Activated CD4-positive, alpha-beta T cell treated with anti-CD3 and anti-CD28 coated beads for 48 hours (primary cell): ENCODE measurements at regions not wholly inside any gene's neighbourhood (a gene's known extent, or its start where the extent isn't known, plus 50 kb on each side); places are given as distances from the start of the nearest gene placed in this dataset.

Source experiments
- DNase-seq: peaks from one replicate; pipeline ENCODE4 v3.0.0-alpha.2; 2020

DNA sequence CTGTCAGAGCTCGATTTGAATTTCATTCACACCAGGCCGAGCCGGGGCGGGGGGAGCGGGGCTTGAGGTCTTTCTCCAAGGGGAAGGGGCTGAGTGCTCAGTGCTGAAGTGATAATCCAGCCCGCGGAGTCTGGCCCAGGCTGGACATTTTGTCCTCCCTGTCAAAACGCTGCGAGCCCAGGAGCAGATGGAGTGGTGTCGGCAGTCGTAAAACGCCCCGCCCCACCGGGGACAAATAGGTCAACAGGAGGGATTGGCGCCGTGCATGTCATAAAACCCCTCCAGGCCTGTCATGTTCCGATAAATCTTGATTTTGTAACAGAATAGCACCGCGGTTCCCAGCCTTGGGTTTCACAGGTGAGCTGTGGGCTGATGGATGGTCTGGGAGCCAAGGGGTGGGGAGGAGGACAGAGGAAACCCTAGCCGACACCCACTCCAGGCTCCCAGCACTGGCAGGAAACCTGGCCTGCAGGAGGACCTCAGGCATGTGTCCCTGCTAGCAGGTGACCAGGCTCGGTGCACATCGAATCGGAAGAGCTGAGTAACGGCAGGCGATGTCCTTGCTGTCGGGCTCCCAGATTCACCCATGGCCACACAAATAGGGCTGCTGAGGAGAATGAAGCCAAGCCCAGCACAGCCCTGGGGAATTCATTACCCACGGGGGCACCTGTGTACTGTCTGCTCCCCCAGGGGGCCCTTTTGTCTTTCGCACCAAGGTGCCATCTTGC lies 341.4 kb downstream of the FOXL1 start:
- no peak for DNase-seq

DNA sequence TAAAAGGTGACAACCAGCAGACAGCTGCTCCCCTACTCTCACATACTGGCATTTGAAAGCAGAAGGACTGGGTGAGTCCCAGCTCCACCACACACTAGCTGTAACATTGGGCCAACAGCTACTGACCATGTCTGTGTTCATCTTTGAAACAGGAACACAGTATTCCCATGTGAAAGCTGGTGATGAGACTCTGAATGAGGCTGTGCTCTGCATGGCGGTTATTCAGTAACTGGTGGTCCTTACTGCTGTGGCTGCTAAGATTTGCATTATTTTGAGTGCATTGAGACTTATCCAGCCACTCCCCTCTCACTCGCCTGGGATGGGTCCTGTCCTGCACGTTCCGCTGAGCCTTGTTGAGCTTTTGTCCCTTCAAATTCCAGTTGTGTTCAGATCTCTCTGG lies 342.9 kb downstream of the FOXL1 start:
- DNase-seq = no peak

DNA sequence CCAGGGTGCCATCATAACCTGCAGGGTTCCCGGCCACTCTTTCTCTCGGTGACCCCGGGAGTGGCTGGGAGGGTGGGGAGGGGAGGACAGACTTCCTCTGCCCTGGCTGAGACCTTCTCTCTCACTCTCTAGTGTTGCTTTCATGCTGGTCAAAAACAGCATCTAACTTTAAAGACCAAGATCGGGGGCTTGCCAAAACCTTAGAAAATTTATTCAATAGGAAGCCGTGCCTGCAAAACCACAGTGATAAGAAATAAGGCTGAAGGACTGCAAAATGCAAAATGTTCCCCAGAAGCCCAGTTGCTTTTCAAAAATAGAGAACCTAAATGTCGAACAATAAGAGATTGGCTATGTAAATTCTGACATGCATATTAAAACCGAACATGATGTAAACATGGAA lies 344.0 kb downstream of the FOXL1 start:
- no peak for DNase-seq

DNA sequence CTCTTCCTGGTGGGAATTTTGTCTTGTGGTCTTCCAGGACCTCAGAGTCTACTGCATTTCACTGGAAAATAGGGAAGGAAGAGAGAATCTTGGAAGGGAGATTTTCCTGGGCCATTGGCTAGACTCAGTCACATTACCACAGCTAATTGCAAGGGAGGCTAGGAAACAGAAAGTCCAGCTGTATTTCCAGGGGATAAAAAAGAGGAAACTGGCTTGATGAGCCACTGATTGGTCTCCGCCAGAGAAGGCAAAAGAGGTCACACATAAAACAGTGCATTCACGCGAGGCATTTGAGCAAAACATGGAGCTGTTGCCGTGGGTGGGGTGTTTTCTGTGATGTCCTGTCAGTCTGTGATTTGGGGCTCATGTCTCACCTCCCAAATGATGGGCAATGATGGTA lies 345.3 kb downstream of the FOXL1 start:
- DNase-seq = no peak

DNA sequence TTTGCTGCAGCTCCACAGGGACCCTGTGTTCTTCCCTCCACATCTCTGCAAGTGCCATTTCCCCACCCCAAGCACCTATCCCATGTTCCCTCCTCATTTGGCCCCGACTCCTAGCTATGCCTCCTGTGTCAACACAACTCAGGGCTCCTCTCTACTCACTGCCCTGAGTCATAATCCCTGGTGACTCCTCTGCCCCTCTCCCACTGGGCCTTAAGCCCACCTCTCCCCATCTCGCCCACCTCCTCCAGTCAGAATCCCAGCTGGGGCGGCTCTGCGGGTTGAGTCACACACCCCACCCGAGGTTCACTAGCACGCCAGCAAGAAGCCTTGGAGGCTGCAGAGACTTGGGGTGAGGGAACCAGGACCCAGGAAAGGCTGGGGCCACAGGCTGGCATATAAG lies 346.2 kb downstream of the FOXL1 start:
- no peak for DNase-seq

DNA sequence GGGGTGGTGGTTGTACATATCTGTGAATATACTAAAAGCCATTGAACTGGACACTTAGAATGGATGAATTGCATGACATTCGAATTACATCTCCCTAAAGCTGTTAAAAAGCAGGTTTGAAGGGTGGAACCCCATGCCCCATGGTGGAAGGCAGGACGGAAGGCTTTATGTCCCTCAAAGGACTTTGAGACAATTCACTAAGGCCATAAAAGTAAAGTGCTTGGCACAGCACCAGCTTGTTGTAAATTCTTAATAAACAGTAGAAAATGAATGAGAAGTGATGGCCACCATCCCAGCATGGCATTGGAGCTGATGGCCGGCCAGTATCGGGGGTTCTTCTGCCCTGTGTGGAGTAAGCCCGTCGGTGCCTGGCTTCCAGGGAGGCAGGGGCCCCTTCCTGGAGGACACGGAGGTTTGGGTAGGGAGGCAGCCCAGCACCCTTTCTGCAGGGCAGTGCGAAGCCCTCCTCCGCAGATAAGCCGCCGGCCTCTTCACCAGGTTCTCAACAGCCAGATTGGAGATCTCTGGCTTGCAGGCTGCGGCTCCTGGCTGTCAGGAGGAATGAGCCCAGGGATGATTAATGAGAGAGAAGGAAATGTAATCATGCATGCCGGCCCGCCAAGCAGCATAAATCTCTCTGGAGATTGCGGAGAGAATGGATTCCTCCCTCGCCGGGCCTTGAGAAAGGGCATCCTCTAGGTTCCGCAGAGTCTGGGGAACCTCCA lies 346.9 kb downstream of the FOXL1 start:
- DNase-seq = no peak

DNA sequence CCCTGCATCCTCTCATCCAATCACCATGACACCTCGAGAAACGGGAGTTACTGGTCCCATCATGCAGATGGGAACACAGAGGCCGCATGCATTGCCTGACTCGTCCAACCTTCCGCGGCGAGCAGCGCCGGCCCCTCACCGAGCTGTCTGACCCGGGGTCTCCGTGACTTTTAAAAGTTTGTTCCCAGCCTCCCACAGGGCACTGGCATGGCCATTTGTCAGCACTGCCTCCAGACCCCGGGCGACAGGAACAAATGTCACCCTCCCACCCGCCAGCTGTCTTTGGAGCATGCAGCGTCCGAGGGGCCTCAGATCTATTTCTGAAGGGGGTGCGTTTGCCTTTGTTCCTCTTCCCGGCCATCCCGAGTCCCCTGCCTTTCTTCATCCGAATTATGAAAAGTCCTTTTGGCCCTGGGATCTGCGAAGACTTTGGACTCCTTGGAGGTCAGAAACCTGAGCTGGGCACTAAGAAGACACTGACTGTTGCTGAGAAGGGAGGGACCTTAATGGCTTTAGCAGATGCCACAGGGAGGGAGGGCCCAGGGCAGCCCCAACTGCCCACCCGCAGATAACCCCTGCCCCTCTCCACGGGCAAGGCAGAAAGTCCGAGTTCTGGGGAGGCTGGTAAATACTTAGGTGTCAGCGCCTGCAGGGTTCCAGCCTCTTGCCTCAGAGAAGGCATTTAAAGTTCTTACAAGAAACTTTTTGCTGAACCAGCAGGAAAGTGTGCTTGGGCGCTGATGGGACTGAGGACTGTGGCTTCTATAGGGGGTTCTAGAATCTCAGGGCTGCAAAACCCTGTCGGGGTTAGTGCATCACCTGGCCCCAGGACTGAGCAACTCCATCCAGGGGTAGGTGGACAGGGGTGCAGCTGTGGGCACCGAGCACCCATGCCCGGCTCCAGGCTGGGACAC lies 348.1 kb downstream of the FOXL1 start:
- no peak for DNase-seq

DNA sequence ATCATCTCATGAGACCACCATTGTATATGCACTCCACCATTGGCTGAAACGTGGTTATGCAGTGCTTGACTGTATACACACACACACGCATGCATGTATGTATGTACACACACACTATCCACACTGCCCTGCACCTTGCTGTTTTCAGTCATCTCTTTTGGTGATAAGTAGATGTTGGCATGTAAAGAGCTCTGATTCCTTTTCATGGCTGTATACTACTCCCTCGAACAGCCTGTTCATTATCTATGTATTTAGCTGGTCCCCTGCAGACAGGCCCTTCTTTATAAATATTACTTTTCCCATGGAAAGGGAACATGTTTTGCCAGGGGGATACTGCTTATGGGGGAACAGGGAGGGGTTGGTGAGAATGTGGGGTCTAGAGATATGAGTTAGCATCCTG lies 349.4 kb downstream of the FOXL1 start:
- no peak for DNase-seq

DNA sequence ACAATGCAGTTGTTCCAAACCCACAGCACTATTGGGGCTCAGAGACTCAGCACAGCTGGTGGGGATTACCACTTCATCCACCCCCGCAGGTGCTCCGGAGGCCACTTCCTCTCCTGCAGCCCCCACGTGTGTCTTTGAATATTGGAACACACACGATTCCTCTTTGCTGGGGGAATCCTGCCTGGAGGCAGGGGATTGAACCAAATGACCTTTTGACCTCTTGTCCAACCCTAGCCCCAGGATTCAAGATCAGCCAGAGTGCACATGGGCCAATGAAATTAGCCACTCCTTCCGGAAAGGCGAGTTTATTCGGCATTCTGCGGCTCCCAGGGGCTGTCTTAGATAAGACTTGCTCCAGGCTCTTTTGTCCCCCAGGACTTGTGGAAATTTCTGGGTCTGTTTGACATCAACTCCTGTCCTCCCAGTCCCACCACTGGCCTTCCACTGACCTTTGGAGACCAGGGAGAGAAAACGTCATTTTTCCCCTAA lies 350.2 kb downstream of the FOXL1 start:
- DNase-seq = no peak

DNA sequence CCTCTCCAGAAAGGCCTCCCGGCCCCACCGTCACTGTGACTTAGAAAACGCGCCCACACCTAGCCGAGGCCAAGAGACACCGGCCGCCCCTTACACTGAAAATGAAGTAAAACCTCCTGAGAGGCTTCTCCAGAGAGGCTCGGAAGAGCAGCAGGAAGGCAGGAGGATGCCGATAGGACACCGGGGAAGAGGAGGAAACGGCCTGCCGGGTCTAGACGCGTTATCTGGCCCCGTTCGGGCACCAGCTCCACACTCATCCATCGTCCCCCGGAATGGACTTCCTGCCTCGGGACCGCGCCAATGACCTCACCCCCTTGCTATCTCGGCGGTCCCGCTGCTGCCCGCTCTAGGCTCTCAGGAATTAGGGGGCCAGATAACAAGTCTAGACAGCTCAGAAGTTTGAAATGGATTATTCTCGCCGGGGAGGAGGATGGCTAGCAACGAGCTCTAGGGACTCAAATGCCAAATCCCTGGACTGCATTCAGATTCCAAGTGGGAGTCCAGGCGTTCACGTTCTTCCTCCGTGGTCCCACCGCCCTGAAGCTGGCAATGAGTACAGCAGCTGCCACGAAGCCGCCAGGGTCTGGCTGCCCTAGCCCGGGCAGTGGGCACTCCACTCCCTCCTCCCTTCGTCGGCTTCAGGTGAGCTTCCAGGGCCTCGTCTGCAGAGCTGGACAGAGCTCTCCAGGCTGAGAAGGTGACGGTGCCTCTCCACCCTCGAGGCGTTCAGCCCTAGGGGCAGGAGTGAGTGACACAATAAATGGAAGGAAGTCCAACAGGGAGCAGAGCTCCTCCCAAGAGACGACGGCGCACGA lies 350.9 kb downstream of the FOXL1 start:
- DNase-seq = no peak

DNA sequence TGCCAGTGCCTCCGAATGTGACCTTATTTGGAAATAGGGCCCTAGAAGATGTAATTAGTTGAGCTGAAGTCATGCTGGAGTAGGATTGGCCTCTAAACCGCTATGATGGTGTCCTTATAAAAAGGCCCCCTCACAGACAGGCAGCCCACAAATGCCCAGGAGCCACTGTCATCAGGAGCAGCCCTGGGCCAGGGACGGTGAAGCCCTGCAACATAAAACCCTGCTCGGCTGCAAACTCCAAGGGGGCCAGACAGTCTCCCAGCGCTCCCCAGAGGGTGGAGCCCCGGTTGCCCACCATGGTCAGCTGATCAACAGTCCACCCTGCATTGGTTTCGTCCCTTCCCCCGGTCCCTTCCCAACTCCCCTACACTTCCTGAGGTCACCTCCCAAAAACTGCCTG lies 351.7 kb downstream of the FOXL1 start:
- no peak for DNase-seq

DNA sequence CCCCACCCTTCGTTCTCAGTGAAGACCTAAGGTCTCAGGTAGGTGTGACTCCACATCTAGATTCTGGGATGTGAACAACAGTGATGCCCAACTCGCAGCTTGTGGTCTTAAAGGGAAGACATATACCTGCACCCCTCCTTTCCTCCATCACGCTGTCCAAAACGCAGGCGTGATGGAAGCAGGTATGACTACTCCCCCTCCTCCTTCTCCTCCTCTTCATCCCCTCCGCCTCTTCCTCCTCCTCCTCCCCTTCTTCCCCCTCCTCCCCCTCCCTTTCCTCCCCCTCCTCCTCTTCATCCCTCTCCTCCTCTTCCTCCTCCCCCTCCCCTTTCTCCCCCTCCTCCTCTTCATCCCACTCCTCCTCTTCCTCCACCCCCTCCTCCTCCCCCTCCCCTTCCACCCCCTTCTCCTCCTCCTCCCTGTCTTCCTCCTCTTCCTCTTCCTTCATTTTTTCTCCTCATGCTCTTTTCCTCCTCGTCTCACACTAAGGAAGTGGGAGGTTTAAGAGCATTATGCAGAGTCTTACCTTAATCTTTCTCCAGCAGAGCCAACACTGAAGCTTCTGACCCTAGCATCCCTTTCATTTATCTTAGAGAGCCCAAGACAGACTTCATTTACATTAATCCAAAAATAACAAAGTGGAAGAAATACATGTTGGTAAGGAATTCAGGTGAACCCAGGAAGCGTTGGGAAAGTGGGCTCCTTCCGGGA lies 352.5 kb downstream of the FOXL1 start:
- no peak for DNase-seq

DNA sequence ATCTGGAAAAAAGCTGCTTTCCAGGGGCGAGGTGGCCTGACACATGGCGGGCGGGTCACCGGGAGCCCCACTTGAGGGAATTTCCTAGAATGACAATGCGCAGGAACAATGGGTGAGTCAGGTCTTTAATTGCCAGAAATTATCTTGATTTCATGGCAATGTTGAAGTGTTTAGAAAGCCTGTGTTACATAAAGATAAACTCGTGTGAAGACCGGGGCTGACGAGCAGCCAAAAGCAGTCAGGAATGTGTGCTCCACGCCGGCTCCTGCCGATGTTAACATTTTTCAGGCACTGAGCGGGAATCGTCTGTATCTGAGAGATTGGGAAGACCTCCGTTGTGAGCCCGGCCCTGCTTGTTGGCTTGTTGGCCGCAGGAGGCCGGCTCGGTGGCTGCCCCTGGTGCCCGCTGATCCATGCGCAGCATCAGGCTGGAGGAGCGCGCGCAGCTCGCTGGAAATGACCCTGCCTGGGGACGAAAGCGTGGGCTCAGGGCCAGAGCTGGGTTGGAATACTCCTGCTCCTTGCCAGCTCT lies 353.1 kb downstream of the FOXL1 start:
- DNase-seq = no peak

DNA sequence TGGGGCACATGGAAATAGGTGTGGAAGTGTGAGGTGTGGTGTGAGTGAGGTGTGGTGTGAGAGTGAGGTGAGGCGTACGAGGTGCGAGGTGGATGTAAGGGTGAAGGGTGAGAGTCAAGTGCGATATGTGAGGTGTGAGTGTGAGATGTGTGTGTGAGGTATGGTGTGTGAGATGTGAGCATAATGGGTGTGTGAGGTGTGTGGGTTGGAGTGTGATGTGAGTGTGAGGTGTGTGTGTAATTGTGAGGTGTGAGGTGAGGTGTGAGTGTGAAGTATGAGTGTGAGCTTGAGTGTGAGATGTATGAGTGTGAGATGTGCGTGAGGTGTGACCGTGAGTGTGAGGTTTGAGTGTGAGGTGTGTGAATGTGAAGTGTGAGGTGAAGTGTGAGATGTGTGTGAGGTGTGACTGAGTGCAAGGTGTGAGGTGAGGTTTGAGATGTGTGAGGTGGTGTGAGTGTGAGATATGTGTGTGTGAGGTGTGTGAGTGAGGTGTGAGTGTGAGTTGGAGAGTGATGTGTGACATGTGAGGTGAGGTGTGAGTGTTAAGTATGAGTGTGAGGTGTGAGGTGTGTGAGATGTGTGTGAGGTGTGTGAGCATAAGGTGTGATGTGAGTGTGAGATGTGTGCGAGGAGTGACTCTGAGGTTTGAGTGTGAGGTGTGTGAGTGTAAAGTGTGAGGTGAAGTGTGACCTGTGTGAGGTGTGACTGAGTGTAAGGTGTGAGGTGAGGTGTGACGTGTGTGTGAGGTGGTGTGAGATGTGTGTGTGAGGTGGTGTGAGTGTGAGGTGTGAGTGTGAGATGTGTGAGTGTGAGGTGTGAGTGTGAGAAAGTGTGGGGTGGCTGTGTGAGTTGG lies 354.0 kb downstream of the FOXL1 start:
- DNase-seq = no peak

DNA sequence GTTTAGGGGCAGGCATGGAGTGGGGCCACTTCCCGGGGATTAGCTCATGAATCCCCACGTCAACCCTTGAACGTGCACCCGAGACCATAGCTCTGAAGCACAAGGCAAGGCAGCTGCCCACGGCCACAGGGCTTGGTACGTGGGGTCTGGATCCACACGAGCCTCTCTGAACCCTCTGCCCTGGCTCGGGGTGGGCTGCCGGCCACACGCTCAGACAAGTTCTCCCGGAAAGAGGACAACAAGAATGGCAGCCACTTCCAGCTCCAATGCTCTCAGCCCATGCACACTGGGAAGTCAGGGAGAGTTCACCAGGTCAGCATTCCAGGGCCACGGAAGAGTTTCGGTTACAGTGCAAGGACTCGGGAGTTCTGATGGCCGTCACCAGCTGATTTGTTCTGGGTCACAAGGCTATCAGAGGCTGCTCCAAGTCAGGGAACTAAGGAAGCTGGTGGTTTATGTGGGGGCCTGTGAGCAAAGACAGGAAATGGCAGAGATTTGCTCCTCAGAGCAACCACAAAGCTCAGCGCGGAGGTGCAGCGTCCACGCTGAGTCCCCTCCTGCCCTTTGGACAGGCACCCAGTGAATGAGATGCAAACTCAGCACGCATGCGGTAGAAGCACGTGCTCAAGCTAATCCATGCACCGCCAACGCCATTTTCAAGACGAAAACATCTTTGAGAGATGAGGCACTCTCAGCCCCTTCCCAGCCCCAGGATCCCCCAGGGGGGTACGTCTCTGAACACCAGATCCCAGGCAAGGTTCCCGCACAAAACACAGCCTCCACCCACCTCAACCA lies 356.4 kb downstream of the FOXL1 start:
- DNase-seq = no peak

DNA sequence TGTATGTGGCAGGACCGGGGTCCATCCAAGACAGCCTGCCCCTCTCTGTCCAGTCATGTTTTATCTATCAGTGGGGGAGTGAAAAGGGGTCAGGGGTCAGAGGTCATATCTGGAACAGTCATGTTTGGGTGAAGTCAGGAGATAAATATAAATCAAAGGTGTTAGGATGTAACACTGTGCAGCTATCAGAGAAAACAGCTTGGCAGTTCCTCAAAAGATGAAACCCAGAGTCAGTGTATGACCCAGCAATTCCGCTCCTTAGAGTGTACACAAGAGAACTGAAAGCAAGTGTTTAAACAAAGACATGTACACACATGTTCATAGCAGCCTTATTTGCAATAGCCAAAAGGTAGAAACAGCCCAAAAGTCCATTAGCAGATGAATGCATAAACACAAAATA lies 361.3 kb downstream of the FOXL1 start:
- DNase-seq = no peak

DNA sequence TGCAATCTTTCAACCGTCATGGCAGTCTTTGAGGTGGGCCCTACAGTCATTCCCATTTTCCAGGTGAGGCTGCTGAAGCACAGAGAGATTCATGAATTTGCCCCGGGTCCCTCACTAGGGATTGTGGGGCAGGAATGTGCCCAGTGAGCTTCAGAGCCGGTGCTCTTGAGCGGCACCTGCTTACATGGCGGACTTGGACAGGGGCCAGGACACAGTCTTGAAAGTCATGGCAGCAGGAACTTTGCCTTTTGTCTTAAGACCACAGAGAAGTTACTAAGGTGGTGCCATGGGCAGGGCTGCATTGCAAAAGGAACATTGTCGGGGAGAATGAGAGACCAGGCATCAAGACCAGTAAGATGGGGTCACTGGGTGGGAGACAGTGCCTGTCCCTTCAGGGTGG lies 363.4 kb downstream of the FOXL1 start:
- no peak for DNase-seq

DNA sequence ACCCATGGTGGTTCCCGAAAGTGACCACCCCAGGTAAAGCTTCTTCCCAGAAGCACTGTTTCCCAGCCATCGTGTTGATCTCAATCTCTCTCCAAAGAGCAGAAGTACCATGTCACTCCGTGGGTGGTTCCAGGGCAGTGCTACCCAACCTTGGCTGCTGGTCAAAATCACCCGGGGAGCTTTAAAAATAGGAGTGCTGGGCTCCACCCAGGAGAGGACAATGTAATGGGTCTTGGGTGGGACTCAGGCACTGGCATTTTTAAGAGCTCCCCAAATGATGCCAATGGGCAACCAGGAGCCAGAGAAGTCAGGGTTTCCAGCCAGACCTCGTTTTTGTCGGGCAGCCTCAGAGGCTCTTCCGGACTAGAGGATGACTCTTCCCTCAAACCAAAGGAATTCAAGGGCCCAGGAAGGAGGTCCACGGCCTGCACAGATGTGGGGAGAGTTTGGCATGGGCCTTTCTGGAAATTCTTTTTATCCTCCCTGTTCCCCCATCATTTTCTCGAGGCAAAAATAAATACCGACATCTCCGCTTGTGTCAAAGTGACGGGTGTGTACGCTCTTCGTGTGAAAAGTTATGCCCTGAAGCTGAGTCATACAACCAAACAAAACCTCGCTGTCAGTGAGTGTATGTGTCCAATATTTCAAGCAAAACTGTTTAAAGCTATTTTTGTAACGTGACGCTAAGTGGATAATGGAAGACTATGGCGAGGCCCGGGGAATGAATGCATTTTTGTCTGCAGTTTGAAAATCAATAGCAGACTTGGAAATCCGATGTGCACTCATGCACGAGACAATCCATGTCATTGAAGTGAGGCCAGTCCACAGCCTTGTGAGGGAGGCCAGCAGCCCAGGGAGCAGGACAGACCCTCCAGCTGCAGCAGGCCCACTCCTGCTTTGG lies 364.1 kb downstream of the FOXL1 start:
- DNase-seq = no peak
